IMR-90 (cell line): ENCODE measurements at regions not wholly inside any gene's neighbourhood (a gene's known extent, or its start where the extent isn't known, plus 50 kb on each side); places are given as distances from the start of the nearest gene placed in this dataset.

Experiments
- ATAC-seq: fragments of 200-7000 bp; cut with Tn5 transposase; 2 replicates; pipeline ENCODE4 v1.9.1; 2020; ENCODE audit warnings: low read depth, mild to moderate bottlenecking, moderate library complexity
- BruUV-seq: library from RNA; stranded (reverse); fragments of 400-500 nt; replicated peaks from 2 replicates; lab custom pipeline; 2021; lab: Mats Ljungman, UMichigan
- CTCF ChIA-PET: fragments of 300-600 bp; formaldehyde crosslinking; extraction: SDS; loops from one replicate; lab custom pipeline; 2021; ENCODE audit warnings: antibody characterized with exemption; lab: Yijun Ruan, JAX
- POLR2A ChIA-PET: fragments of 300-600 bp; sonication (Branson Sonifier 250); formaldehyde crosslinking; loops from one replicate; lab custom pipeline; 2022; ENCODE audit warnings: antibody characterized with exemption; ENCODE audit not compliant: unreplicated experiment; lab: Charles Lee
- DNase-seq: peaks from one replicate; pipeline ENCODE4 v3.0.0; 2013
- H2AFZ ChIP-seq: replicated peaks from 2 replicates; pipeline ENCODE3; 2013; ENCODE audit warnings: low read length, mild to moderate bottlenecking; ENCODE audit not compliant: poor library complexity
- H2AK5ac ChIP-seq: 2 replicates; pipeline ENCODE4 v1.6.1; 2013; ENCODE audit warnings: low read depth, low read length, inconsistent platforms
- H2AK9ac ChIP-seq: replicated peaks from 2 replicates; pipeline ENCODE3; 2013; ENCODE audit warnings: mild to moderate bottlenecking, low read depth, low read length, moderate library complexity; ENCODE audit not compliant: poor library complexity
- H2BK120ac ChIP-seq: 2 replicates; pipeline ENCODE4 v1.6.1; 2013; ENCODE audit warnings: low read depth, low read length, inconsistent platforms
- H2BK15ac ChIP-seq: 3 replicates; pipeline ENCODE4 v1.6.1; 2013; ENCODE audit warnings: low read depth, low read length, inconsistent platforms
- H2BK20ac ChIP-seq: 2 replicates; pipeline ENCODE4 v1.6.1; 2013; ENCODE audit warnings: low read depth, mild to moderate bottlenecking, inconsistent platforms, low read length, moderate library complexity
- H2BK5ac ChIP-seq: 2 replicates; pipeline ENCODE4 v1.6.1; 2013; ENCODE audit warnings: mild to moderate bottlenecking, low read depth, low read length, inconsistent platforms; ENCODE audit not compliant: poor library complexity, severe bottlenecking
- H3K14ac ChIP-seq: replicated peaks from 2 replicates; pipeline ENCODE4 v1.6.1; 2013; ENCODE audit warnings: low read depth, low read length, inconsistent platforms
- H3K18ac ChIP-seq: 2 replicates; pipeline ENCODE4 v1.6.1; 2013; ENCODE audit warnings: low read depth, low read length, control low read depth
- H3K23ac ChIP-seq: 2 replicates; pipeline ENCODE4 v1.6.1; 2013; ENCODE audit warnings: low read depth, low read length, inconsistent platforms
- H3K27ac ChIP-seq: 2 replicates; pipeline ENCODE4 v1.5.1; 2013; ENCODE audit warnings: mild to moderate bottlenecking, control low read depth, low read length; ENCODE audit not compliant: insufficient read depth
- H3K27me3 ChIP-seq: 2 replicates; pipeline ENCODE4 v1.6.1; 2013; ENCODE audit warnings: low read length; ENCODE audit not compliant: control insufficient read depth, insufficient read depth
- H3K36me3 ChIP-seq: 2 replicates; pipeline ENCODE4 v1.6.1; 2013; ENCODE audit warnings: low read length, mixed read lengths; ENCODE audit not compliant: control insufficient read depth, insufficient read depth
- H3K4ac ChIP-seq: 2 replicates; pipeline ENCODE4 v1.6.1; 2013; ENCODE audit warnings: low read depth, low read length, inconsistent platforms
- H3K4me1 ChIP-seq: 2 replicates; pipeline ENCODE4 v1.6.1; 2013; ENCODE audit warnings: low read length, mixed read lengths; ENCODE audit not compliant: control insufficient read depth, insufficient read depth
- H3K4me2 ChIP-seq: 2 replicates; pipeline ENCODE4 v1.6.1; 2013; ENCODE audit warnings: low read depth, mild to moderate bottlenecking, control low read depth, low read length, moderate library complexity
- H3K4me3 ChIP-seq: 2 replicates; pipeline ENCODE4 v1.5.1; 2013; ENCODE audit warnings: low read depth, mild to moderate bottlenecking, control low read depth, low read length, moderate library complexity; ENCODE audit not compliant: insufficient read depth
- H3K56ac ChIP-seq: 2 replicates; pipeline ENCODE4 v1.6.1; 2013; ENCODE audit warnings: low read length, inconsistent platforms; ENCODE audit not compliant: insufficient read depth; ENCODE audit errors: extremely low read depth
- H3K79me1 ChIP-seq, 2 experiments: 2 replicates each; pipeline ENCODE4 v1.6.1; 2013; ENCODE audit warnings: low read length in 2 of 2, inconsistent platforms in 1 of 2, low read depth in 1 of 2
- H3K9ac ChIP-seq: 2 replicates; pipeline ENCODE4 v1.6.1; 2013; ENCODE audit warnings: low read depth, low read length, control low read depth
- H3K9me1 ChIP-seq: 2 replicates; pipeline ENCODE4 v1.6.1; 2013; ENCODE audit warnings: low read length, inconsistent platforms; ENCODE audit not compliant: insufficient read depth
- H3K9me3 ChIP-seq: 2 replicates; pipeline ENCODE4 v1.6.1; 2013; ENCODE audit warnings: low read length; ENCODE audit not compliant: control insufficient read depth, insufficient read depth
- H4K20me1 ChIP-seq: 2 replicates; pipeline ENCODE4 v1.6.1; 2013; ENCODE audit warnings: low read length, inconsistent platforms; ENCODE audit not compliant: insufficient read depth
- H4K5ac ChIP-seq: 2 replicates; pipeline ENCODE4 v1.6.1; 2013; ENCODE audit warnings: mild to moderate bottlenecking, low read depth, low read length, control low read depth
- H4K8ac ChIP-seq, 2 experiments: 2 replicates each; pipeline ENCODE4 v1.6.1; 2013; ENCODE audit warnings: low read depth in 2 of 2, low read length in 2 of 2, control low read depth in 1 of 2, inconsistent platforms in 1 of 2
- H4K91ac ChIP-seq: 2 replicates; pipeline ENCODE4 v1.6.1; 2013; ENCODE audit warnings: low read depth, low read length, inconsistent platforms; ENCODE audit not compliant: insufficient read depth
- CHD1 ChIP-seq: IDR thresholded peaks from 2 replicates; pipeline ENCODE4 v1.6.1; 2012; ENCODE audit warnings: low read depth, low read length, improper control_type of control experiment
- CTCF ChIP-seq: conservative IDR thresholded peaks from 2 replicates; pipeline ENCODE4 v1.5.1; 2012; ENCODE audit warnings: mild to moderate bottlenecking, low read depth, low read length, improper control_type of control experiment
- RAD21 ChIP-seq: IDR thresholded peaks from 2 replicates; pipeline ENCODE4 v1.6.1; 2012; ENCODE audit warnings: low read length, improper control_type of control experiment
- RCOR1 ChIP-seq: IDR thresholded peaks from 2 replicates; pipeline ENCODE4 v1.6.1; 2012; ENCODE audit warnings: mild to moderate bottlenecking, low read length, improper control_type of control experiment; ENCODE audit not compliant: insufficient replicate concordance
- RFX5 ChIP-seq: IDR thresholded peaks from 2 replicates; pipeline ENCODE4 v1.8.0; 2012; ENCODE audit warnings: low read depth, mild to moderate bottlenecking, low read length, moderate library complexity
- SMC3 ChIP-seq: fragments of 150-350 bp; IDR thresholded peaks from 2 replicates; pipeline ENCODE4 v1.6.1; 2016; ENCODE audit warnings: low read depth, mild to moderate bottlenecking, antibody characterized with exemption, low read length, moderate library complexity
- USF2 ChIP-seq: fragments of 150-350 bp; IDR thresholded peaks from 2 replicates; pipeline ENCODE4 v1.6.1; 2017; ENCODE audit warnings: mild to moderate bottlenecking, antibody characterized with exemption, low read length, low read depth
- dilution Hi-C: fragments of 300-500 bp; cut with HindIII; formaldehyde crosslinking; loops from one replicate; pipeline ENCODE4 v1.14.3; 2018; ENCODE audit warnings: low sequenced_read_pairs; ENCODE audit not compliant: unreplicated experiment
- in situ Hi-C: fragments of 300-500 bp; cut with MboI; formaldehyde crosslinking; loops from 3 replicates; pipeline ENCODE4 v1.14.3; 2019; ENCODE audit warnings: low sequenced_read_pairs, inconsistent platforms, mixed read lengths
- intact Hi-C: fragments of 100-400 bp; cut with micrococcal nuclease; formaldehyde crosslinking; loops from 2 replicates; pipeline ENCODE4 v1.10.0; 2022

GRCh38 chr6:85961746-85962145 lies 319.1 kb upstream of the SYNCRIP start:
- H3K27me3 ChIP-seq = no peaks in the 10 kb centered on the region
- no peak overlapping the region for H4K91ac ChIP-seq
- no peak overlapping the region for H4K5ac ChIP-seq
- ATAC-seq (no peak), DNase-seq (no peak)
- H3K9me3 ChIP-seq = no peaks in the 10 kb centered on the region
- H2BK5ac ChIP-seq = no peak overlapping the region
- CTCF ChIA-PET = no interaction called here
- no peak overlapping the region for H3K27ac ChIP-seq
- H2AFZ ChIP-seq = no peak overlapping the region
- no TSS peak for BruUV-seq
- intact Hi-C loops = no loop called here
- no peak overlapping the region for H3K9ac ChIP-seq
- H3K4me1 ChIP-seq = no peaks in the 10 kb centered on the region
- no peak overlapping the region for H3K23ac ChIP-seq
- H2BK20ac ChIP-seq = no peak overlapping the region
- in situ Hi-C loops = no loop called here
- H3K79me1 ChIP-seq = no peaks in the 10 kb centered on the region
- no peak overlapping the region for H2AK9ac ChIP-seq
- no peak overlapping the region for H3K18ac ChIP-seq
- POLR2A ChIA-PET = no interaction called here
- H2BK120ac ChIP-seq = no peak overlapping the region
- H2BK15ac ChIP-seq = no peak overlapping the region
- no peak overlapping the region for H3K4ac ChIP-seq
- H3K4me2 ChIP-seq = no peak overlapping the region
- H3K14ac ChIP-seq = no peak overlapping the region
- no peaks in the 10 kb centered on the region for H3K9me1 ChIP-seq
- no peak overlapping the region for H3K4me3 ChIP-seq
- no peak overlapping the region for H3K56ac ChIP-seq
- TF ChIP-seq CHD1 (no peak), SMC3 (no peak), CTCF (no peak), RCOR1 (no peak), RFX5 (no peak), USF2 (no peak), RAD21 (no peak)
- H2AK5ac ChIP-seq = no peak overlapping the region
- H4K8ac ChIP-seq = no peak overlapping the region
- no peaks in the 10 kb centered on the region for H4K20me1 ChIP-seq
- no peaks in the 10 kb centered on the region for H3K36me3 ChIP-seq
- dilution Hi-C loops = no loop called here
